CD8-positive, alpha-beta memory T cell (primary cell): ENCODE measurements at regions not wholly inside any gene's neighbourhood (a gene's known extent, or its start where the extent isn't known, plus 50 kb on each side); places are given as distances from the start of the nearest gene placed in this dataset.

Experiments
- CTCF ChIA-PET: fragments of 350-600 bp; sonication (Branson Sonifier 250); formaldehyde crosslinking; loops from one replicate; lab custom pipeline; 2021; ENCODE audit warnings: antibody characterized with exemption; lab: Charles Lee
- POLR2A ChIA-PET: fragments of 350-600 bp; sonication (Branson Sonifier 250); formaldehyde crosslinking; loops from one replicate; lab custom pipeline; 2021; ENCODE audit warnings: antibody characterized with exemption; lab: Charles Lee
- DNase-seq, 5 donors: peaks; one replicate each; pipeline versions ENCODE4 v3.0.0 to v3.0.0-alpha.2; 2020 to 2022; ENCODE audit warnings: mixed read lengths in 1 of 5
- H3K27ac ChIP-seq: one replicate; pipeline ENCODE4 v1.7.0; 2013; ENCODE audit warnings: low read depth, mild to moderate bottlenecking, low read length, moderate library complexity
- H3K27me3 ChIP-seq: 2 replicates; pipeline ENCODE4 v1.7.0; 2013; ENCODE audit warnings: low read length, mild to moderate bottlenecking; ENCODE audit not compliant: insufficient read depth, poor library complexity, severe bottlenecking
- H3K36me3 ChIP-seq: 2 replicates; pipeline ENCODE4 v1.7.0; 2013; ENCODE audit warnings: mild to moderate bottlenecking, low read length, moderate library complexity; ENCODE audit not compliant: insufficient read depth
- H3K4me1 ChIP-seq: 2 replicates; pipeline ENCODE4 v1.7.0; 2013; ENCODE audit warnings: mild to moderate bottlenecking, low read length, moderate library complexity; ENCODE audit not compliant: insufficient read depth
- H3K4me3 ChIP-seq: 2 replicates; pipeline ENCODE4 v1.7.0; 2013; ENCODE audit warnings: mild to moderate bottlenecking, low read length
- H3K9me3 ChIP-seq: 2 replicates; pipeline ENCODE4 v1.7.0; 2013; ENCODE audit warnings: mild to moderate bottlenecking, low read length
- H3K27ac Mint-ChIP-seq, 8 donors: one replicate each; pipeline ENCODE4 v1.8.0; 2020 to 2021; ENCODE audit warnings: mixed read lengths in 8 of 8, mild to moderate bottlenecking in 6 of 8, inconsistent platforms in 3 of 8, moderate library complexity in 3 of 8
- H3K27me3 Mint-ChIP-seq, 2 donors: one replicate each; pipeline ENCODE4 v1.8.0; 2020 to 2021; ENCODE audit warnings: mixed read lengths in 2 of 2, mild to moderate bottlenecking in 1 of 2, moderate library complexity in 1 of 2
- H3K36me3 Mint-ChIP-seq, 3 donors: one replicate each; pipeline ENCODE4 v1.8.0; 2020 to 2021; ENCODE audit warnings: mixed read lengths in 3 of 3, inconsistent platforms in 1 of 3, mild to moderate bottlenecking in 1 of 3
- H3K4me1 Mint-ChIP-seq, 3 donors: one replicate each; pipeline ENCODE4 v1.8.0; 2020 to 2021; ENCODE audit warnings: mixed read lengths in 3 of 3, inconsistent platforms in 1 of 3, mild to moderate bottlenecking in 1 of 3
- H3K4me3 Mint-ChIP-seq, 7 donors: one replicate each; pipeline ENCODE4 v1.8.0; 2020 to 2021; ENCODE audit warnings: mixed read lengths in 7 of 7, mild to moderate bottlenecking in 6 of 7, moderate library complexity in 4 of 7, inconsistent platforms in 2 of 7
- H3K9me3 Mint-ChIP-seq, 5 donors: one replicate each; pipeline ENCODE4 v1.8.0; 2020 to 2022; ENCODE audit warnings: mixed read lengths in 5 of 5, mild to moderate bottlenecking in 3 of 5, moderate library complexity in 2 of 5, inconsistent platforms in 1 of 5

GRCh38 chr2:172350839-172351479 lies 76.4 kb upstream of the ITGA6 start:
- Mint-ChIP-seq H3K27ac (no peak overlapping the region), H3K4me1 (no peaks in the 10 kb centered on the region), H3K4me3 (no peak overlapping the region), H3K27me3 (peaks cover 5 to 25% of the 10 kb centered on the region in 2 donors), H3K36me3 (peaks cover 0 to 23% (median 3%) of the 10 kb centered on the region in 3 donors), H3K9me3 (peaks cover 0 to 13% (median 11%) of the 10 kb centered on the region in 5 donors)
- Histone ChIP-seq H3K4me3 (no peak overlapping the region), H3K36me3 (no peaks in the 10 kb centered on the region), H3K9me3 (no peaks in the 10 kb centered on the region), H3K27me3 (no peaks in the 10 kb centered on the region), H3K27ac (no peak overlapping the region), H3K4me1 (no peaks in the 10 kb centered on the region)
- ChIA-PET POLR2A (no interaction called here), CTCF (interaction anchor here (1.3 kb wide), 1 partner anchor 111 kb away, joined by 4 read pairs; no protein-coding TSS in a partner anchor)
- no peak for DNase-seq

- H3K9me3 Mint-ChIP-seq, result peaks cover 0 to 12% (median 11%) of the 10 kb centered on the region in 5 donors
- Histone ChIP-seq H3K4me1 (no peaks in the 10 kb centered on the region), H3K27ac (no peak overlapping the region), H3K27me3 (no peaks in the 10 kb centered on the region), H3K9me3 (no peaks in the 10 kb centered on the region), H3K4me3 (no peak overlapping the region), H3K36me3 (no peaks in the 10 kb centered on the region)
- no peak for DNase-seq
- H3K27me3 Mint-ChIP-seq, result peaks cover 5 to 30% of the 10 kb centered on the region in 2 donors
- ChIA-PET CTCF (interaction anchor here (1.3 kb wide), 1 partner anchor 110 kb away, joined by 4 read pairs; no protein-coding TSS in a partner anchor), POLR2A (no interaction called here)
- no peak overlapping the region for H3K27ac Mint-ChIP-seq
- H3K4me3 Mint-ChIP-seq, result no peak overlapping the region
- no peaks in the 10 kb centered on the region for H3K4me1 Mint-ChIP-seq
- H3K36me3 Mint-ChIP-seq, result peaks cover 0 to 18% (median 3%) of the 10 kb centered on the region in 3 donors
Measured at GRCh38 chr2:172351586-172351985, 75.8 kb upstream of the ITGA6 start.

GRCh38 chr2:172354347-172354746 lies 73.0 kb upstream of the ITGA6 start:
- no peaks in the 10 kb centered on the region for H3K27me3 ChIP-seq
- DNase-seq, result no peak
- no peaks in the 10 kb centered on the region for H3K4me1 ChIP-seq
- no peak overlapping the region for H3K4me3 ChIP-seq
- H3K4me1 Mint-ChIP-seq, result peaks cover 0 to 2% (median 0%) of the 10 kb centered on the region in 3 donors
- no peaks in the 10 kb centered on the region for H3K9me3 Mint-ChIP-seq
- no peaks in the 10 kb centered on the region for H3K36me3 Mint-ChIP-seq
- CTCF ChIA-PET, result no interaction called here
- H3K9me3 ChIP-seq, result no peaks in the 10 kb centered on the region
- peaks cover 2 to 27% of the 10 kb centered on the region in 2 donors for H3K27me3 Mint-ChIP-seq
- POLR2A ChIA-PET, result no interaction called here
- H3K4me3 Mint-ChIP-seq, result no peak overlapping the region
- no peak overlapping the region for H3K27ac Mint-ChIP-seq
- no peaks in the 10 kb centered on the region for H3K36me3 ChIP-seq
- H3K27ac ChIP-seq, result no peak overlapping the region

GRCh38 chr2:172357442-172357841 lies 69.9 kb upstream of the ITGA6 start:
- DNase-seq, result no peak
- peaks cover 0 to 17% of the 10 kb centered on the region in 2 donors for H3K27me3 Mint-ChIP-seq
- H3K4me3 ChIP-seq, result no peak overlapping the region
- H3K27me3 ChIP-seq, result no peaks in the 10 kb centered on the region
- CTCF ChIA-PET, result no interaction called here
- peaks cover 0 to 2% (median 0%) of the 10 kb centered on the region in 3 donors for H3K4me1 Mint-ChIP-seq
- H3K27ac ChIP-seq, result no peak overlapping the region
- H3K4me1 ChIP-seq, result no peaks in the 10 kb centered on the region
- no peaks in the 10 kb centered on the region for H3K9me3 Mint-ChIP-seq
- no peak overlapping the region for H3K27ac Mint-ChIP-seq
- H3K4me3 Mint-ChIP-seq, result no peak overlapping the region
- no peaks in the 10 kb centered on the region for H3K36me3 Mint-ChIP-seq
- H3K9me3 ChIP-seq, result no peaks in the 10 kb centered on the region
- H3K36me3 ChIP-seq, result no peaks in the 10 kb centered on the region
- POLR2A ChIA-PET, result no interaction called here

- Mint-ChIP-seq H3K9me3 (no peaks in the 10 kb centered on the region), H3K36me3 (no peaks in the 10 kb centered on the region), H3K27me3 (peaks cover 0 to 19% of the 10 kb centered on the region in 2 donors), H3K4me1 (peaks cover 0 to 2% (median 0%) of the 10 kb centered on the region in 3 donors), H3K4me3 (no peak overlapping the region), H3K27ac (no peak overlapping the region)
- DNase-seq, result no peak
- no peaks in the 10 kb centered on the region for H3K36me3 ChIP-seq
- CTCF ChIA-PET, result no interaction called here
- no peaks in the 10 kb centered on the region for H3K27me3 ChIP-seq
- H3K27ac ChIP-seq, result no peak overlapping the region
- H3K4me3 ChIP-seq, result no peak overlapping the region
- no peaks in the 10 kb centered on the region for H3K4me1 ChIP-seq
- no peaks in the 10 kb centered on the region for H3K9me3 ChIP-seq
- POLR2A ChIA-PET, result no interaction called here
Measured at GRCh38 chr2:172358691-172359556, 68.5 kb upstream of the ITGA6 start.

GRCh38 chr2:172361360-172361759 lies 66.0 kb upstream of the ITGA6 start:
- no peak overlapping the region for H3K27ac Mint-ChIP-seq
- no peak overlapping the region for H3K4me3 ChIP-seq
- POLR2A ChIA-PET, result no interaction called here
- H3K9me3 ChIP-seq, result no peaks in the 10 kb centered on the region
- no peak overlapping the region for H3K27ac ChIP-seq
- no peaks in the 10 kb centered on the region for H3K27me3 ChIP-seq
- H3K4me1 Mint-ChIP-seq, result peaks cover 0 to 2% (median 0%) of the 10 kb centered on the region in 3 donors
- H3K36me3 ChIP-seq, result no peaks in the 10 kb centered on the region
- no peaks in the 10 kb centered on the region for H3K36me3 Mint-ChIP-seq
- CTCF ChIA-PET, result no interaction called here
- no peak overlapping the region for H3K4me3 Mint-ChIP-seq
- no peak for DNase-seq
- peaks cover 0 to 12% of the 10 kb centered on the region in 2 donors for H3K27me3 Mint-ChIP-seq
- H3K9me3 Mint-ChIP-seq, result no peaks in the 10 kb centered on the region
- no peaks in the 10 kb centered on the region for H3K4me1 ChIP-seq

- Histone ChIP-seq H3K36me3 (no peaks in the 10 kb centered on the region), H3K9me3 (no peaks in the 10 kb centered on the region), H3K4me1 (no peaks in the 10 kb centered on the region), H3K27ac (no peak overlapping the region), H3K4me3 (no peak overlapping the region), H3K27me3 (no peaks in the 10 kb centered on the region)
- Mint-ChIP-seq H3K36me3 (no peaks in the 10 kb centered on the region), H3K27me3 (peaks cover 0 to 10% of the 10 kb centered on the region in 2 donors), H3K4me3 (no peak overlapping the region), H3K27ac (no peak overlapping the region), H3K4me1 (peaks cover 0 to under 1% (median 0%) of the 10 kb centered on the region in 3 donors), H3K9me3 (no peaks in the 10 kb centered on the region)
- ChIA-PET CTCF (no interaction called here), POLR2A (no interaction called here)
- no peak for DNase-seq
Measured at GRCh38 chr2:172361840-172362239, 65.5 kb upstream of the ITGA6 start.

- peak overlapping the region in 1 of 8 donors; percentile 69 for H3K27ac Mint-ChIP-seq
- POLR2A ChIA-PET, result no interaction called here
Measured at GRCh38 chr2:172364261-172364660, 63.1 kb upstream of the ITGA6 start.

More at GRCh38 chr2:172364261-172364660, 63.1 kb upstream of the ITGA6 start:
- H3K27me3 ChIP-seq, result no peaks in the 10 kb centered on the region
- H3K27ac ChIP-seq, result no peak overlapping the region
- Mint-ChIP-seq H3K4me1 (no peaks in the 10 kb centered on the region), H3K4me3 (no peak overlapping the region), H3K9me3 (peaks cover 3 to 5% (median 5%) of the 10 kb centered on the region in 5 donors), H3K27me3 (peaks cover 1 to 5% of the 10 kb centered on the region in 2 donors), H3K36me3 (peaks cover 0 to 5% (median 0%) of the 10 kb centered on the region in 3 donors)
- no peaks in the 10 kb centered on the region for H3K4me1 ChIP-seq
- no peak overlapping the region for H3K4me3 ChIP-seq
- no peak for DNase-seq
- CTCF ChIA-PET, result no interaction called here
- H3K9me3 ChIP-seq, result no peaks in the 10 kb centered on the region
- no peaks in the 10 kb centered on the region for H3K36me3 ChIP-seq
